CD4-positive, alpha-beta T cell (primary cell): ENCODE measurements at regions not wholly inside any gene's neighbourhood (a gene's known extent, or its start where the extent isn't known, plus 50 kb on each side); places are given as distances from the start of the nearest gene placed in this dataset.

Experiments
- ATAC-seq: fragments of 200-7000 bp; cut with Tn5 transposase; one replicate; pipeline ENCODE4 v1.10.0; 2022; ENCODE audit warnings: mild to moderate bottlenecking; ENCODE audit not compliant: poor library complexity
- CTCF ChIA-PET: fragments of 350-600 bp; sonication (Branson Sonifier 250); formaldehyde crosslinking; loops from one replicate; lab custom pipeline; 2021; ENCODE audit warnings: antibody characterized with exemption, inconsistent platforms; lab: Charles Lee
- POLR2A ChIA-PET: fragments of 350-600 bp; sonication (Branson Sonifier 250); formaldehyde crosslinking; loops from one replicate; lab custom pipeline; 2021; ENCODE audit warnings: antibody characterized with exemption, inconsistent platforms; lab: Charles Lee
- DNase-seq, 14 experiments: peaks; one replicate each; pipeline ENCODE4 v3.0.0-alpha.2; 2013 to 2020; ENCODE audit warnings: mixed read lengths in 2 of 14
- H3K27ac ChIP-seq, 2 donors: one replicate each; pipeline versions ENCODE4 v1.5.1 to v1.7.0; 2013; ENCODE audit warnings: low read length in 2 of 2, low read depth in 1 of 2, mild to moderate bottlenecking in 1 of 2
- H3K27me3 ChIP-seq, 2 experiments: 1 replicate in 1 of 2; 2 replicates in 1 of 2; pipeline versions ENCODE4 v1.6.1 to v1.7.0; 2013; ENCODE audit warnings: low read length in 2 of 2, control low read depth in 1 of 2, mild to moderate bottlenecking in 1 of 2, moderate library complexity in 1 of 2; ENCODE audit not compliant: insufficient read depth in 2 of 2, control insufficient read depth in 1 of 2
- H3K36me3 ChIP-seq: one replicate; pipeline ENCODE4 v1.6.1; 2013; ENCODE audit warnings: low read length, control low read depth; ENCODE audit not compliant: insufficient read depth
- H3K4me1 ChIP-seq: one replicate; pipeline ENCODE4 v1.6.1; 2013; ENCODE audit warnings: low read length, control low read depth; ENCODE audit not compliant: insufficient read depth
- H3K4me3 ChIP-seq: one replicate; pipeline ENCODE4 v1.5.1; 2013; ENCODE audit warnings: mild to moderate bottlenecking, low read length, moderate library complexity
- H3K9me3 ChIP-seq, 2 experiments: 1 replicate in 1 of 2; 2 replicates in 1 of 2; pipeline versions ENCODE4 v1.6.1 to v1.7.0; 2013; ENCODE audit warnings: low read length in 2 of 2, mild to moderate bottlenecking in 2 of 2, control low read depth in 1 of 2, moderate library complexity in 1 of 2; ENCODE audit not compliant: control insufficient read depth in 1 of 2, insufficient read depth in 1 of 2
- H3K27ac Mint-ChIP-seq: one replicate; pipeline ENCODE4 v1.8.0; 2020; ENCODE audit warnings: mixed read lengths
- H3K27me3 Mint-ChIP-seq: one replicate; pipeline ENCODE4 v1.8.0; 2021; ENCODE audit warnings: mixed read lengths
- H3K36me3 Mint-ChIP-seq: one replicate; pipeline ENCODE4 v1.8.0; 2021; ENCODE audit warnings: low read depth, mixed read lengths
- H3K4me1 Mint-ChIP-seq: one replicate; pipeline ENCODE4 v1.8.0; 2021; ENCODE audit warnings: low read depth, mixed read lengths
- H3K4me3 Mint-ChIP-seq: one replicate; pipeline ENCODE4 v1.8.0; 2020; ENCODE audit warnings: mild to moderate bottlenecking, mixed read lengths
- H3K9me3 Mint-ChIP-seq: one replicate; pipeline ENCODE4 v1.8.0; 2020; ENCODE audit warnings: mixed read lengths
- intact Hi-C, 2 experiments: fragments of 100-400 bp; cut with DNase I in 1 of 2; cut with micrococcal nuclease in 1 of 2; formaldehyde crosslinking; loops; one replicate each; pipeline versions ENCODE4 v1.15.1 to v1.9.0; 2023 to 2025; cut with DNase I, micrococcal nuclease
- TF ChIP-seq, protein P1 (sequence below): fragments of 200-600 bp; IDR thresholded peaks from one replicate; pipeline ENCODE4 v1.8.0; 2022; ENCODE audit warnings: antibody characterized with exemption, mild to moderate bottlenecking

DNA sequence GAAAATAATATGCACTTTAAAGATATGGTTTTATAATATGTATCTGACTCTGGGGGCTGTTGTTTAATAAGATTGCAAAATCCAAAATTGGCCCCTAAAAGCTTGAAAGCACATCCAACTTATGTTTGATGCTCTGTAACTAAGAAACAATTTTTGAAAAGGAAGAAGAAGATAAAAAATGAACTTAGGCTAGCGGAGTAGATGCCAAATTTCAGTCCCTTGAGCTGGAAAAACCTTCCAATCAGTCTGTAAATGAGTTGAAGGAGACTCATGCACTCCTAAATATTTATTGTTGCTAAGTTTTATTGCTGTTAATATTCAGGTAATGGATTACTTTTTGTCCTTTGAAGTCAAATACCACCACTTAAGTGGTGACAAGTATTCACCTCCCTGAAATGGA is 465.0 kb downstream of the ZEB2 start:
- H3K4me3 Mint-ChIP-seq: no peak overlapping the region
- H3K4me1 Mint-ChIP-seq: no peaks in the 10 kb centered on the region
- no peak for DNase-seq
- ATAC-seq: no peak
- Histone ChIP-seq H3K27ac (no peak overlapping the region), H3K4me3 (no peak overlapping the region), H3K4me1 (no peaks in the 10 kb centered on the region), H3K27me3 (no peaks in the 10 kb centered on the region), H3K9me3 (no peaks in the 10 kb centered on the region), H3K36me3 (no peaks in the 10 kb centered on the region)
- intact Hi-C loops: no loop called here
- TF ChIP-seq, protein P1, sequence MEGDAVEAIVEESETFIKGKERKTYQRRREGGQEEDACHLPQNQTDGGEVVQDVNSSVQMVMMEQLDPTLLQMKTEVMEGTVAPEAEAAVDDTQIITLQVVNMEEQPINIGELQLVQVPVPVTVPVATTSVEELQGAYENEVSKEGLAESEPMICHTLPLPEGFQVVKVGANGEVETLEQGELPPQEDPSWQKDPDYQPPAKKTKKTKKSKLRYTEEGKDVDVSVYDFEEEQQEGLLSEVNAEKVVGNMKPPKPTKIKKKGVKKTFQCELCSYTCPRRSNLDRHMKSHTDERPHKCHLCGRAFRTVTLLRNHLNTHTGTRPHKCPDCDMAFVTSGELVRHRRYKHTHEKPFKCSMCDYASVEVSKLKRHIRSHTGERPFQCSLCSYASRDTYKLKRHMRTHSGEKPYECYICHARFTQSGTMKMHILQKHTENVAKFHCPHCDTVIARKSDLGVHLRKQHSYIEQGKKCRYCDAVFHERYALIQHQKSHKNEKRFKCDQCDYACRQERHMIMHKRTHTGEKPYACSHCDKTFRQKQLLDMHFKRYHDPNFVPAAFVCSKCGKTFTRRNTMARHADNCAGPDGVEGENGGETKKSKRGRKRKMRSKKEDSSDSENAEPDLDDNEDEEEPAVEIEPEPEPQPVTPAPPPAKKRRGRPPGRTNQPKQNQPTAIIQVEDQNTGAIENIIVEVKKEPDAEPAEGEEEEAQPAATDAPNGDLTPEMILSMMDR: no peak
- no peak overlapping the region for H3K27ac Mint-ChIP-seq
- H3K36me3 Mint-ChIP-seq: no peaks in the 10 kb centered on the region
- POLR2A ChIA-PET: no interaction called here
- CTCF ChIA-PET: no interaction called here
- no peaks in the 10 kb centered on the region for H3K27me3 Mint-ChIP-seq
- no peaks in the 10 kb centered on the region for H3K9me3 Mint-ChIP-seq

DNA sequence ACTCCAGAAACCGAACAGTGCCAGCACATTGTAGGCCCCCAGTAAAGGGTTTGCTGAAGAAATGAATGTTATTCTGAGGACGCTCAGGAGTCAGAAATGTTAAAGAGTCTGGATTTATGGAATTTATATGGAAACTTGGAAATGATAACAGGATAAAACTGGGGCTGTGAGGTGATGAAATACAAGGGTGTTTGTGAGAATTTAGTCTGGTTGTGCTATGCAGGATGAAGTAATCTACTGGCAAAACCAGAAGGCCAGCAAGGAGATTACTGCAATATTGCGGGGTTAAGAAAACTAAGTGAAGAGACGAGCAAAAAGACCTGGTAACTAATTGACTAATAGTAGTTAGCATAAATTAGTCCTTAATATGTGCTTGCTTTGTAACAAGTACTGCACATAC is 467.8 kb downstream of the ZEB2 start:
- Histone ChIP-seq H3K27ac (no peak overlapping the region), H3K36me3 (no peaks in the 10 kb centered on the region), H3K4me1 (no peaks in the 10 kb centered on the region), H3K9me3 (no peaks in the 10 kb centered on the region), H3K4me3 (no peak overlapping the region), H3K27me3 (no peaks in the 10 kb centered on the region)
- ATAC-seq (no peak), DNase-seq (no peak)
- CTCF ChIA-PET: no interaction called here
- no peaks in the 10 kb centered on the region for H3K9me3 Mint-ChIP-seq
- intact Hi-C loops: no loop called here
- TF ChIP-seq, protein P1: no peak
- no peaks in the 10 kb centered on the region for H3K27me3 Mint-ChIP-seq
- H3K36me3 Mint-ChIP-seq: no peaks in the 10 kb centered on the region
- no peaks in the 10 kb centered on the region for H3K4me1 Mint-ChIP-seq
- POLR2A ChIA-PET: no interaction called here
- no peak overlapping the region for H3K4me3 Mint-ChIP-seq
- no peak overlapping the region for H3K27ac Mint-ChIP-seq

DNA sequence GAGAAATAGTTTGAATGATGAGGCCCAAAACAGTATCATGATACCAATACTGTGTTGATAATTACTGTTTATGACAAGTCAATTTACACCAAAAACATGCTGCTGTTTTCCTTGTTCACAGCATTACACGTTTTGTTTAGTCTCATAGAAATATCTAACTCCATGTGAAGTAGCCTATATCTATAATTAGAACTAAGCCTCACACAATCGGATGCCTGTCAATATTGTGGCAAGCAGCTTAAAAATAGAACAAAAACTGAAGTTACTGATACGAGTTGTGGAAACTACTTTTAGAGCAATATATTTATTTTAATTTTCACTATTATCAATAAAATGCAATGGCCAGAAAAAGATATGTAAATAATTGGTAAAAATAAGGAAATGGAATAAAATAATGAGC is 470.8 kb downstream of the ZEB2 start:
- Mint-ChIP-seq H3K36me3 (no peaks in the 10 kb centered on the region), H3K4me3 (no peak overlapping the region), H3K27me3 (no peaks in the 10 kb centered on the region), H3K4me1 (no peaks in the 10 kb centered on the region), H3K27ac (no peak overlapping the region), H3K9me3 (no peaks in the 10 kb centered on the region)
- no peaks in the 10 kb centered on the region for H3K36me3 ChIP-seq
- CTCF ChIA-PET: no interaction called here
- H3K27ac ChIP-seq: no peak overlapping the region
- intact Hi-C loops: no loop called here
- TF ChIP-seq, protein P1: no peak
- no peak for ATAC-seq
- POLR2A ChIA-PET: no interaction called here
- no peak for DNase-seq
- H3K4me3 ChIP-seq: no peak overlapping the region
- H3K9me3 ChIP-seq: no peaks in the 10 kb centered on the region
- no peaks in the 10 kb centered on the region for H3K27me3 ChIP-seq
- no peaks in the 10 kb centered on the region for H3K4me1 ChIP-seq
